Uterus (tissue), 2 donors: ENCODE measurements at regions not wholly inside any gene's neighbourhood (a gene's known extent, or its start where the extent isn't known, plus 50 kb on each side); places are given as distances from the start of the nearest gene placed in this dataset.

Experiments used
- POLR2A ChIP-seq, 2 donors: fragments of 450-650 bp; IDR thresholded peaks; one replicate each; pipeline ENCODE4 v1.6.1; 2016; ENCODE audit warnings: antibody characterized with exemption in 2 of 2, mild to moderate bottlenecking in 1 of 2, moderate library complexity in 1 of 2
- TF ChIP-seq, protein P1 (sequence below), 4 experiments: fragments of 200-600 bp in 2 of 4; fragments of 450-650 bp in 2 of 4; sonication (generic) in 2 of 4; IDR thresholded peaks; one replicate each; pipeline ENCODE4 v1.5.1; 2016 to 2019; ENCODE audit warnings: antibody characterized with exemption in 4 of 4, mild to moderate bottlenecking in 2 of 4, moderate library complexity in 1 of 4

DNA sequence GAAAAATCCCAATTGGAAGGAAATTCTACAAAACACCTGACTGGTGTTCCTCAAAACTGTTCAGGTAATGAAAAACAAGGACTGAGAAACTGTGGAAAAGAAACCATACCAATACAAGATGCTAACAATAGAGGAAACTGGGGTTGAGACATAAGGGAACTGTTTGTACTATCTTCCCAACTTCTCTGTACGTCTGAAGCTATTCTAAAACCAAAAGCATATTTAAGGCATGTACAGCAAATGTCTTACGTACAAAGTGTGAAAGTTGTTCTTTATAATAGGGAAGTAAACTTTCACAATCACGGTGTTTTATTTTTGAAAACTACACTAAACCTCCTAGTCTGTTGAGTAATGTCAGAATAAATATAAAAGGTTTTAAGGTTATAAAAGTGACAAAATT lies 776.1 kb upstream of the RAB6C start:
- TF ChIP-seq, protein P1, sequence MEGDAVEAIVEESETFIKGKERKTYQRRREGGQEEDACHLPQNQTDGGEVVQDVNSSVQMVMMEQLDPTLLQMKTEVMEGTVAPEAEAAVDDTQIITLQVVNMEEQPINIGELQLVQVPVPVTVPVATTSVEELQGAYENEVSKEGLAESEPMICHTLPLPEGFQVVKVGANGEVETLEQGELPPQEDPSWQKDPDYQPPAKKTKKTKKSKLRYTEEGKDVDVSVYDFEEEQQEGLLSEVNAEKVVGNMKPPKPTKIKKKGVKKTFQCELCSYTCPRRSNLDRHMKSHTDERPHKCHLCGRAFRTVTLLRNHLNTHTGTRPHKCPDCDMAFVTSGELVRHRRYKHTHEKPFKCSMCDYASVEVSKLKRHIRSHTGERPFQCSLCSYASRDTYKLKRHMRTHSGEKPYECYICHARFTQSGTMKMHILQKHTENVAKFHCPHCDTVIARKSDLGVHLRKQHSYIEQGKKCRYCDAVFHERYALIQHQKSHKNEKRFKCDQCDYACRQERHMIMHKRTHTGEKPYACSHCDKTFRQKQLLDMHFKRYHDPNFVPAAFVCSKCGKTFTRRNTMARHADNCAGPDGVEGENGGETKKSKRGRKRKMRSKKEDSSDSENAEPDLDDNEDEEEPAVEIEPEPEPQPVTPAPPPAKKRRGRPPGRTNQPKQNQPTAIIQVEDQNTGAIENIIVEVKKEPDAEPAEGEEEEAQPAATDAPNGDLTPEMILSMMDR (IDR thresholded peaks at IDR 0.05), result no peak
- TF ChIP-seq POLR2A (IDR thresholded peaks at IDR 0.05), result no peak
